GM13977 (cell line): ENCODE measurements at regions not wholly inside any gene's neighbourhood (a gene's known extent, or its start where the extent isn't known, plus 50 kb on each side); places are given as distances from the start of the nearest gene placed in this dataset.

Experiments
- DNase-seq: peaks from one replicate; pipeline ENCODE4 v3.0.0; 2012; ENCODE audit warnings: low spot score
- in situ Hi-C: fragments of 300-500 bp; cut with MboI; formaldehyde crosslinking; loops from one replicate; pipeline ENCODE4 v1.12.0; 2022; ENCODE audit warnings: low sequenced_read_pairs, low pct_unique_long_range_greater_than_20kb, mixed read lengths, inconsistent platforms; ENCODE audit not compliant: unreplicated experiment
- TF ChIP-seq, protein P1 (sequence below): IDR thresholded peaks from 2 replicates; pipeline ENCODE4 v1.5.1; 2012; ENCODE audit warnings: mild to moderate bottlenecking, control low read depth; ENCODE audit not compliant: insufficient read depth; ENCODE audit errors: extremely low read depth, missing control alignments

DNA sequence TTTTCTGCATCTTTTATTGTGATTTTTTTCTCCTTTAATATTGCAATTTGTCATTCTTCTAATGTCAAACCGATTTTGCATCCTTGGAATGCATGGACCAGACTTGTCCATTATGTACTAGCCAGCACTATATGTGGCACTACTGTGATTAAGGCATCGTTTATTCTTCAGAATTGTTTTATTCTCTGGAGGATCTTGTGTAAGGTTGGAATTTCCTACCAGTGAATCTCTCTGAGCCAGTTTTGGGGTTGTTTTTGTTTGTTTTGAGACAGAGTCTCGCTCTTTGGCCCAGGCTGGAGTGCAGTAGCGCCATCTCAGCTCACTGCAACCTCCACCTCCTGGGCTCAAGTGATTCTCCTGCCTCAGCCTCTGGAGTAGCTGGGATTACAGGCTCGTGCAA lies 58.5 kb downstream of the IGLL5 start:
- in situ Hi-C loops = no loop called here
- TF ChIP-seq, protein P1, sequence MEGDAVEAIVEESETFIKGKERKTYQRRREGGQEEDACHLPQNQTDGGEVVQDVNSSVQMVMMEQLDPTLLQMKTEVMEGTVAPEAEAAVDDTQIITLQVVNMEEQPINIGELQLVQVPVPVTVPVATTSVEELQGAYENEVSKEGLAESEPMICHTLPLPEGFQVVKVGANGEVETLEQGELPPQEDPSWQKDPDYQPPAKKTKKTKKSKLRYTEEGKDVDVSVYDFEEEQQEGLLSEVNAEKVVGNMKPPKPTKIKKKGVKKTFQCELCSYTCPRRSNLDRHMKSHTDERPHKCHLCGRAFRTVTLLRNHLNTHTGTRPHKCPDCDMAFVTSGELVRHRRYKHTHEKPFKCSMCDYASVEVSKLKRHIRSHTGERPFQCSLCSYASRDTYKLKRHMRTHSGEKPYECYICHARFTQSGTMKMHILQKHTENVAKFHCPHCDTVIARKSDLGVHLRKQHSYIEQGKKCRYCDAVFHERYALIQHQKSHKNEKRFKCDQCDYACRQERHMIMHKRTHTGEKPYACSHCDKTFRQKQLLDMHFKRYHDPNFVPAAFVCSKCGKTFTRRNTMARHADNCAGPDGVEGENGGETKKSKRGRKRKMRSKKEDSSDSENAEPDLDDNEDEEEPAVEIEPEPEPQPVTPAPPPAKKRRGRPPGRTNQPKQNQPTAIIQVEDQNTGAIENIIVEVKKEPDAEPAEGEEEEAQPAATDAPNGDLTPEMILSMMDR = no peak
- no peak for DNase-seq

DNA sequence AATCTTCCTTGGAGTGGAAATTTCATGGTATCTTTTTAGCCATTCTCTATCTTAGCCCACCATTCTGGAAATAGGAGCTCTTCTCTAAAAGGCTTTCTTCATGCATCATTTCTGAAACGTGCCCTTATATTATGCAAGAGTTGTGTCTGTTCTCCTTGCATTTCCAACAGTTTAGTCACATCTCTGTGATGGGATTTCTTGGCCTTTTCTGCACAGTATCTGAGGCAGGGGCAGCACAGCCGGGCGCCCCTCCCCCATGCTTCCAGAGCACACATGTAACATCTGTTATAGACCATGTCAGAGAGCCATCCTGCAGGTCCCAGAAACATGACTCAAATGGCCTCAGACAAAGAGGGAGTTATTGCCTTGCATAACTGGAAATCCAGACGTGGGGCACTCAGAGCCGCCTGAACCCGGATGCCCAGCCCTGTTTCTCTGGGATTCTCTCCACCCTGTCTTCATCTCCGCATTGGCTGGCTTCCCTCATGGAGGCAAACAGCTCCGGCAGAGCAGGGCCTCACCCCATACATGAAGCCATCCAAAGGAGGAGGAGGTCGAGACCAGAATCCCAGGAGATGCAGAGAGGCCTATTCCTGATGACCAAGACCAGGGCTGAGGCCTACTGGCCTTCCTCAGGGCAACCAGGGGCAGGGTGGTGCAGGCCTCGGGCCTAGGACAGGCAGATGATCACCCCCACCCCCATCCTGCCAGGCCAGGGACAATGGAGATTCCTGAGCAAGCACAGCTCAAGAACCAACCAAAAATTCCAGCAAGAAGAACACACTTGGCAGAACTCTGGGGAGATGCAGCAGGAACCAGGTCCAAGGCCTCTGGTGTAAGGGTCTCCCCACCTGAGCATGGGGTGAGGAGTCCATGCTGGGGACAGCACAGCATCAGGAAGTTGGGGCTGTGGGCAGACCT lies 61.3 kb downstream of the IGLL5 start:
- in situ Hi-C loops = no loop called here
- TF ChIP-seq, protein P1 = no peak
- peak; percentile 1 for DNase-seq

DNA sequence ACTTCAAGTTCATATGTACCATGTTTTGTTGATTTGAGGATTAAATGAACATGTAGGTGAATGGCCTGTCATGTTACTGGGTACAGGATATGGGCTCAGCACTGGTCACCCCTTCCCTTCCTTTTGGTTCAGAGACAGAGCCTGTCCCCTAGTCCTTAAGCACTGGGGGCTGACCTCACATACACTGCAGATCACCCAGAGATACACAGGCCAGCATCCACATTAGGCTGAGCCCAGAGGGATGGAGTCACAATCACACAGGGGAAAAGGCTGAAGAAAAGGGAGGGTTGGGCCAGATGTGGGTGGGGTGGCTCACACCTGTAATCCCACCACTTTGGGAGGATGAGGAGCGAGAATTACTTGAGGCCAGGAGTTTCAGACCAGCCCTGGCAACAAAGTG lies 62.3 kb downstream of the IGLL5 start:
- no peak for DNase-seq
- TF ChIP-seq, protein P1 = no peak
- in situ Hi-C loops = loop anchor here (5.0 to 10.0 kb wide), 4 partner anchors 543 to 745 kb away; no protein-coding TSS in a partner anchor

DNA sequence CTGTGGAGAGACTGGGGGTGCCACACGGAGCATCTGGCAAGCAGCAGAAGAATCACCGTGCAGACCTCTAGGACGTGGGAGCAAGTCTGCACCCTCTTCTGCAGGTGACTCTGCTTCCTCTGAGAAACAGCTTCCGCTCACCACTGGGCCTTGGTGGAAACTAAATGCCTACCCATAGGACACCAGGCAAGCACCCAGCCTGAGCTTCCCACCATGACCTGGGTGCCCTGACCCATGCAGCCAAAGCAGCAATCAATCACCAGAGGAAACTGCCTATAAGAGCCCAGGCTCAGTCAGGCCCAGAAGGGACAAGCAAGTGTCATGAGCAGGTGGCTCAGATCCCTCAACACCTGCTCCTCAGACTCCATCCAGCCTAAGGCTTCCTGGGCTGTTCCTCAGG lies 63.4 kb downstream of the IGLL5 start:
- in situ Hi-C loops = loop anchor here (5.0 to 10.0 kb wide), 4 partner anchors 544 to 746 kb away; no protein-coding TSS in a partner anchor
- TF ChIP-seq, protein P1 = no peak
- no peak for DNase-seq

DNA sequence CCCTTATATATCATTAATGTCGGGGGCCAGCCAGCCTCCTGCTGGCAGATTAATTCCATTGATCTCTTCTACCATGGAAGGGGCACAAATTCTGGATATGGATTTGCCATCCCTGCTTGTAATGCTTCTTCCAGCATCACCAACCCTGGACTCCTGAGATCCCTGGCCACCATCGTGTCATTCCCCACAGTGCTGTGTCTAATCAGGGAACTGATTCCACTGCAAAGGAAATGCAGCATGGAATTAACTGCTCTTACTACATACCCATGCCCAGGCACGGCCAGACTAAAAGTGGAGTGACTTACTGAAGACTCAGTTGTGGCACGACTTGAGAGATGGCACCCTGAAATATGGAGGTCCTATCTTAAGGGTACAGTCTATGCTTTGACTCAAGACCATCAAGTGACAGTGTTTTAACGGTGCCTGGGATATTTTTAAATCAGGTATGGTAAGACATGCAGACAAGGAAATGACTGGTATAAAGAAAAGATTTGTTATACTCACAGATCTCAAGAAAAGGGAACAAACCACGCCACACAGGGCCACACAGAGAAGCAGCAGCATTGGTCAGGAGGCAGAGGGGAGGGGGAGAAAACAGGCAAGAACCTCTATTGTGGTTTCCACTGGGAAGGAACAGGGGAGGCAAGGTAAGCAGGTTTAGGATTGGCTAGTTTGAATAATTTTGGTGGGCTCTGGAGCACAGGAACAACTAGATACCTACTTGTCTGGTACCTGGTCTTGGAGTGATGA lies 65.1 kb downstream of the IGLL5 start:
- DNase-seq = no peak
- in situ Hi-C loops = loop anchor here (5.0 to 10.0 kb wide), 4 partner anchors 545 to 748 kb away; no protein-coding TSS in a partner anchor
- TF ChIP-seq, protein P1 = no peak

DNA sequence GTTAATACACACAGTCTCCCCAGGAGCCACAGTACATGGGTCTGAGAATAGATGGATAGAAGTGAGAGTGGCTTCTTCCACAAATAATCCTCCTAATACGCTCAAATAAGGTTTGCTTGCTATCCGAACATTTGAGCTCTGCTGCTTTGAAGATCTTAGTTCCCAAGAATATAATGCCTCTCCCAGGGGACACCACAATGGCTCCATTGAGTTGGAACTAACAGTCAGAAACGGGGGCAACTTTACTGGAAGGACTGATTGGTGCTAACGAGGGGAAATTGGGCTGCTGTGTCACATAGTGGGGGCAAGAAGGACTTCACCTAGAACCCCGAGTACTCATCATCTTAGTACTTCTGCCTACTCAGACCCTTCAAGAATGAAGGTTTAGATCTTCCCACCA lies 66.2 kb downstream of the IGLL5 start:
- no peak for DNase-seq
- TF ChIP-seq, protein P1 = no peak
- in situ Hi-C loops = loop anchor here (5.0 to 10.0 kb wide), 4 partner anchors 546 to 749 kb away; no protein-coding TSS in a partner anchor
